PFSK-1 (cell line): ENCODE measurements at regions not wholly inside any gene's neighbourhood (a gene's known extent, or its start where the extent isn't known, plus 50 kb on each side); places are given as distances from the start of the nearest gene placed in this dataset.

Source experiments
- FOXP2 ChIP-seq: optimal IDR thresholded peaks from 2 replicates; pipeline ENCODE3; 2011; ENCODE audit warnings: borderline replicate concordance, control low read depth, inconsistent platforms; ENCODE audit not compliant: insufficient read depth; ENCODE audit errors: extremely low read length, extremely low read depth
- POLR2AphosphoS5 ChIP-seq: IDR thresholded peaks from 2 replicates; pipeline ENCODE4 v1.6.1; 2012; ENCODE audit warnings: low read depth, mild to moderate bottlenecking, control low read depth, low read length, moderate library complexity
- TAF1 ChIP-seq: IDR thresholded peaks from 2 replicates; pipeline ENCODE4 v1.6.1; 2012; ENCODE audit warnings: low read length, control low read depth, borderline replicate concordance; ENCODE audit not compliant: insufficient read depth

DNA sequence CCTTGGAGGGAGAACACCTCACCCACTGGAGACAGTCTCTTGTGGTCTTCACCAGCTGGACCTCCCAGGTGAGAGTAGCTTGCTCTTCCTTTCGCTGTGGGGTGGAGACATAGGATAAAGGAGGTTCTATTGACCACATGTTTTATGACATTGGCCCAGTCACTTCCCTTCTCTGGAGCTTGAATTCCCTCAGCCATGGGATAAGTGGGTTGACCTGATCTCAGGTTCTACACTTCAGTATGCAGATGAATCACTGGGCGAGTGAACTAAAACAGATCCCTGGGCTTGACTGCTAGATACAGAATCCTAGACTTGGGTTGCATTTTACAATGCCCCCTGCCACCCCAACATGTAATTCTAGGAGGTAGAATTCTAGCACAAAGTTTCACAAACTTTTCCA, 54.8 kb upstream of the PRSS23 start:
- TF ChIP-seq POLR2AphosphoS5 (no peak), TAF1 (no peak), FOXP2 (no peak)
